Liver (tissue), 8 donors: ENCODE measurements at regions not wholly inside any gene's neighbourhood (a gene's known extent, or its start where the extent isn't known, plus 50 kb on each side); places are given as distances from the start of the nearest gene placed in this dataset.
A peak's percentile ranks its signal among the peaks of the same experiment; 100 is the strongest.

Experiments used
- DNase-seq: peaks from one replicate; pipeline ENCODE4 v3.0.0-alpha.2; 2017; ENCODE audit warnings: low spot score
- H3K27ac ChIP-seq, 2 donors: one replicate each; pipeline ENCODE4 v1.7.0; 2013; ENCODE audit warnings: inconsistent platforms in 2 of 2, low read length in 2 of 2, control low read depth in 1 of 2, low read depth in 1 of 2, mild to moderate bottlenecking in 1 of 2
- H3K27me3 ChIP-seq, 4 donors: one replicate each; pipeline versions ENCODE4 v1.6.1 to v1.7.0; 2013; ENCODE audit warnings: low read length in 3 of 4, inconsistent platforms in 1 of 4, mild to moderate bottlenecking in 1 of 4, moderate library complexity in 1 of 4; ENCODE audit not compliant: control insufficient read depth in 4 of 4, insufficient read depth in 4 of 4
- H3K36me3 ChIP-seq, 4 donors: one replicate each; pipeline versions ENCODE4 v1.6.1 to v1.7.0; 2013; ENCODE audit warnings: low read length in 3 of 4, mild to moderate bottlenecking in 3 of 4, low read depth in 1 of 4, moderate library complexity in 1 of 4; ENCODE audit not compliant: control insufficient read depth in 4 of 4, insufficient read depth in 3 of 4
- H3K4me1 ChIP-seq, 4 donors: one replicate each; pipeline versions ENCODE4 v1.6.1 to v1.7.0; 2013; ENCODE audit warnings: low read length in 3 of 4, mild to moderate bottlenecking in 3 of 4, moderate library complexity in 1 of 4; ENCODE audit not compliant: control insufficient read depth in 4 of 4, insufficient read depth in 4 of 4
- H3K4me3 ChIP-seq, 3 donors: one replicate each; pipeline versions ENCODE4 v1.6.1 to v1.7.0; 2013; ENCODE audit warnings: low read length in 3 of 3, control low read depth in 1 of 3, low read depth in 1 of 3, mild to moderate bottlenecking in 1 of 3
- H3K9ac ChIP-seq, 2 donors: one replicate each; pipeline ENCODE4 v1.7.0; 2013; ENCODE audit warnings: low read length in 2 of 2, mild to moderate bottlenecking in 2 of 2, moderate library complexity in 2 of 2, control low read depth in 1 of 2, low read depth in 1 of 2
- H3K9me3 ChIP-seq, 4 donors: one replicate each; pipeline versions ENCODE4 v1.6.1 to v1.7.0; 2013; ENCODE audit warnings: low read length in 3 of 4; ENCODE audit not compliant: control insufficient read depth in 4 of 4
- EGR1 ChIP-seq, 2 donors: IDR thresholded peaks; 2 replicates each; pipeline ENCODE4 v1.6.1; 2016 to 2018; ENCODE audit warnings: antibody characterized with exemption in 2 of 2, low read depth in 2 of 2
- FOXA1 ChIP-seq: IDR thresholded peaks from 2 replicates; pipeline ENCODE4 v1.6.1; 2016; ENCODE audit warnings: antibody characterized with exemption
- GABPA ChIP-seq, 2 donors: IDR thresholded peaks in 1 of 2; conservative IDR thresholded peaks in 1 of 2; 2 replicates each; pipeline ENCODE4 v1.6.1; 2016; ENCODE audit warnings: antibody characterized with exemption in 2 of 2, mild to moderate bottlenecking in 1 of 2, moderate library complexity in 1 of 2
- HNF4A ChIP-seq, 2 donors: conservative IDR thresholded peaks; 2 replicates each; pipeline ENCODE4 v1.6.1; 2016; ENCODE audit warnings: antibody characterized with exemption in 2 of 2, mild to moderate bottlenecking in 2 of 2
- HNF4G ChIP-seq: IDR thresholded peaks from 2 replicates; pipeline ENCODE4 v1.6.1; 2016; ENCODE audit warnings: antibody characterized with exemption
- JUND ChIP-seq, 2 donors: IDR thresholded peaks; 2 replicates each; pipeline ENCODE4 v1.6.1; 2016; ENCODE audit warnings: antibody characterized with exemption in 2 of 2
- NR2F2 ChIP-seq: IDR thresholded peaks from 2 replicates; pipeline ENCODE4 v1.6.1; 2016; ENCODE audit warnings: antibody characterized with exemption
- RAD21 ChIP-seq, 2 donors: IDR thresholded peaks; 2 replicates each; pipeline ENCODE4 v1.6.1; 2016; ENCODE audit warnings: antibody characterized with exemption in 2 of 2, mild to moderate bottlenecking in 2 of 2
- RXRA ChIP-seq, 2 donors: IDR thresholded peaks; 2 replicates each; pipeline ENCODE4 v1.6.1; 2017 to 2018; ENCODE audit warnings: antibody characterized with exemption in 2 of 2, mild to moderate bottlenecking in 1 of 2
- SP1 ChIP-seq: IDR thresholded peaks from 2 replicates; pipeline ENCODE4 v1.6.1; 2018; ENCODE audit warnings: antibody characterized with exemption, mild to moderate bottlenecking
- TAF1 ChIP-seq: conservative IDR thresholded peaks from 2 replicates; pipeline ENCODE4 v1.6.1; 2016; ENCODE audit warnings: antibody characterized with exemption, mild to moderate bottlenecking
- YY1 ChIP-seq: IDR thresholded peaks from 2 replicates; pipeline ENCODE4 v1.6.1; 2016; ENCODE audit warnings: antibody characterized with exemption, mild to moderate bottlenecking
- WGBS: extraction: QIAGEN DNeasy Blood & Tissue Kit; methylation state at CpG from one replicate; pipeline ENCODE4 v1.1.7; 2013; 5-methylcytosine and 5-hydroxymethylcytosine counted together
- TF ChIP-seq, protein P1 (sequence below): IDR thresholded peaks from 2 replicates; pipeline ENCODE4 v1.6.1; 2016; ENCODE audit warnings: antibody characterized with exemption
- TF ChIP-seq, protein P2 (sequence below): fragments of 150-350 bp; IDR thresholded peaks from 2 replicates; pipeline ENCODE4 v1.5.1; 2017; ENCODE audit warnings: improper control_type of control experiment, low read depth, low read length; ENCODE audit not compliant: missing input control
- TF ChIP-seq, protein P3 (sequence below): IDR thresholded peaks from 2 replicates; pipeline ENCODE4 v1.6.1; 2016; ENCODE audit warnings: antibody characterized with exemption
- TF ChIP-seq, protein P4 (sequence below): IDR thresholded peaks from 2 replicates; pipeline ENCODE4 v1.6.1; 2016; ENCODE audit warnings: antibody characterized with exemption, mild to moderate bottlenecking
- TF ChIP-seq, protein P5 (sequence below): IDR thresholded peaks from 2 replicates; pipeline ENCODE4 v1.6.1; 2016; ENCODE audit warnings: antibody characterized with exemption
- donor health status: healthy.
- donor health status: healthy.
- donor health status: healthy.
- donor health status: healthy.
- donor health status: healthy.

DNA sequence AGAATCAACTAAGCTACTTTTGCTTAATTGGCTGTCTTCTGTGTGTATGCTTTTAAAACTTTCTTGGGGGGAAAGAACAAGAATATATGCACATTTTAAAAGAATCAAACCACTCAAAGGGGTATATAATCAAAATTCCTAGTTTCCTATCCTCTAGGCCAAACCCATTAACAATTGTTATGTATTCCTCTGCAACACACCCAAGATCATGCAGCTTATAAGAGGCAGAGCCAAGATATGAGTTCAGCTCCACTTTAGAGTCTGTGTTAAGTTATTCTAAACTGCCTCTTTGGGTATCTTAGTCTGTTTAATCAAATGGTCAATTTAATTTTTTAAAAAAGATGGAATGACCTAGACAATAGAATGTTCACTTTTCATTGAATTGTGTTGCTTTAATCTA, 326.1 kb upstream of the IL12A start:
- H3K4me1 ChIP-seq: no peaks in the 10 kb centered on the region
- H3K27ac ChIP-seq: no peak overlapping the region
- no peak overlapping the region for H3K9ac ChIP-seq
- H3K9me3 ChIP-seq: peaks cover 0 to 6% (median 4%) of the 10 kb centered on the region in 4 donors
- H3K36me3 ChIP-seq: no peaks in the 10 kb centered on the region
- H3K4me3 ChIP-seq: peak overlapping the region in 1 of 3 donors; percentile 5
- no peak for TF ChIP-seq EGR1 (IDR thresholded peaks at IDR 0.05; ENCODE audit: low read depth in 2 of 2)
- TF ChIP-seq, protein P1, sequence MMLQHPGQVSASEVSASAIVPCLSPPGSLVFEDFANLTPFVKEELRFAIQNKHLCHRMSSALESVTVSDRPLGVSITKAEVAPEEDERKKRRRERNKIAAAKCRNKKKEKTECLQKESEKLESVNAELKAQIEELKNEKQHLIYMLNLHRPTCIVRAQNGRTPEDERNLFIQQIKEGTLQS: no peak
- TF ChIP-seq TAF1: no peak
- no peak for TF ChIP-seq FOXA1
- no peak for TF ChIP-seq NR2F2
- TF ChIP-seq, protein P2, sequence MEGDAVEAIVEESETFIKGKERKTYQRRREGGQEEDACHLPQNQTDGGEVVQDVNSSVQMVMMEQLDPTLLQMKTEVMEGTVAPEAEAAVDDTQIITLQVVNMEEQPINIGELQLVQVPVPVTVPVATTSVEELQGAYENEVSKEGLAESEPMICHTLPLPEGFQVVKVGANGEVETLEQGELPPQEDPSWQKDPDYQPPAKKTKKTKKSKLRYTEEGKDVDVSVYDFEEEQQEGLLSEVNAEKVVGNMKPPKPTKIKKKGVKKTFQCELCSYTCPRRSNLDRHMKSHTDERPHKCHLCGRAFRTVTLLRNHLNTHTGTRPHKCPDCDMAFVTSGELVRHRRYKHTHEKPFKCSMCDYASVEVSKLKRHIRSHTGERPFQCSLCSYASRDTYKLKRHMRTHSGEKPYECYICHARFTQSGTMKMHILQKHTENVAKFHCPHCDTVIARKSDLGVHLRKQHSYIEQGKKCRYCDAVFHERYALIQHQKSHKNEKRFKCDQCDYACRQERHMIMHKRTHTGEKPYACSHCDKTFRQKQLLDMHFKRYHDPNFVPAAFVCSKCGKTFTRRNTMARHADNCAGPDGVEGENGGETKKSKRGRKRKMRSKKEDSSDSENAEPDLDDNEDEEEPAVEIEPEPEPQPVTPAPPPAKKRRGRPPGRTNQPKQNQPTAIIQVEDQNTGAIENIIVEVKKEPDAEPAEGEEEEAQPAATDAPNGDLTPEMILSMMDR: no peak
- TF ChIP-seq HNF4A (conservative IDR thresholded peaks at IDR 0.05): no peak
- TF ChIP-seq RXRA (IDR thresholded peaks at IDR 0.05): no peak
- TF ChIP-seq, protein P3, sequence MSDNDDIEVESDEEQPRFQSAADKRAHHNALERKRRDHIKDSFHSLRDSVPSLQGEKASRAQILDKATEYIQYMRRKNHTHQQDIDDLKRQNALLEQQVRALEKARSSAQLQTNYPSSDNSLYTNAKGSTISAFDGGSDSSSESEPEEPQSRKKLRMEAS: no peak
- TF ChIP-seq, protein P4, sequence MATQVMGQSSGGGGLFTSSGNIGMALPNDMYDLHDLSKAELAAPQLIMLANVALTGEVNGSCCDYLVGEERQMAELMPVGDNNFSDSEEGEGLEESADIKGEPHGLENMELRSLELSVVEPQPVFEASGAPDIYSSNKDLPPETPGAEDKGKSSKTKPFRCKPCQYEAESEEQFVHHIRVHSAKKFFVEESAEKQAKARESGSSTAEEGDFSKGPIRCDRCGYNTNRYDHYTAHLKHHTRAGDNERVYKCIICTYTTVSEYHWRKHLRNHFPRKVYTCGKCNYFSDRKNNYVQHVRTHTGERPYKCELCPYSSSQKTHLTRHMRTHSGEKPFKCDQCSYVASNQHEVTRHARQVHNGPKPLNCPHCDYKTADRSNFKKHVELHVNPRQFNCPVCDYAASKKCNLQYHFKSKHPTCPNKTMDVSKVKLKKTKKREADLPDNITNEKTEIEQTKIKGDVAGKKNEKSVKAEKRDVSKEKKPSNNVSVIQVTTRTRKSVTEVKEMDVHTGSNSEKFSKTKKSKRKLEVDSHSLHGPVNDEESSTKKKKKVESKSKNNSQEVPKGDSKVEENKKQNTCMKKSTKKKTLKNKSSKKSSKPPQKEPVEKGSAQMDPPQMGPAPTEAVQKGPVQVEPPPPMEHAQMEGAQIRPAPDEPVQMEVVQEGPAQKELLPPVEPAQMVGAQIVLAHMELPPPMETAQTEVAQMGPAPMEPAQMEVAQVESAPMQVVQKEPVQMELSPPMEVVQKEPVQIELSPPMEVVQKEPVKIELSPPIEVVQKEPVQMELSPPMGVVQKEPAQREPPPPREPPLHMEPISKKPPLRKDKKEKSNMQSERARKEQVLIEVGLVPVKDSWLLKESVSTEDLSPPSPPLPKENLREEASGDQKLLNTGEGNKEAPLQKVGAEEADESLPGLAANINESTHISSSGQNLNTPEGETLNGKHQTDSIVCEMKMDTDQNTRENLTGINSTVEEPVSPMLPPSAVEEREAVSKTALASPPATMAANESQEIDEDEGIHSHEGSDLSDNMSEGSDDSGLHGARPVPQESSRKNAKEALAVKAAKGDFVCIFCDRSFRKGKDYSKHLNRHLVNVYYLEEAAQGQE: no peak
- DNase-seq: no peak
- H3K27me3 ChIP-seq: no peaks in the 10 kb centered on the region

DNA sequence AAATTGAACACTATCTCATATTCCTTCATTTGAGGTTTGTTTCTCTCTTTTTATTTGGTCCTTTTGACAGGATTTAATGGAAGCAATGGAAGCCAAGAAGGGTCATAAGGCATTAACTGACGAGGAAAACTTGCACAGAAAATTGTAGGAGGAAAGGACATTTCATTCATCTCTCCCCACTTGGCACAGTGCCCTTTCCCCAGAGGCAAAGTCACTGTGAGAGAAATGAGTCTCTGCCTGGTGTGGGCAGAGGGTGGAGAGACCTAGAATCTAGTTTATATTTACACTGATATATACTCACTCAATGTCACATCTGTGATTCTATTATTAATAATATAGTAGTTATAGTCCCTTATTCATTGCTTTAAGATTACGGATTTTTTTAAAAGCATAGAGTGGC, 324.6 kb upstream of the IL12A start:
- peaks cover 0 to 5% (median 2%) of the 10 kb centered on the region in 4 donors for H3K4me1 ChIP-seq
- no peak overlapping the region for H3K27ac ChIP-seq
- no peak overlapping the region for H3K4me3 ChIP-seq
- 80% methylated on average over 2 of the region's 2 CpGs for WGBS
- DNase-seq: no peak
- H3K9me3 ChIP-seq: peaks cover 0 to 6% (median 4%) of the 10 kb centered on the region in 4 donors
- no peaks in the 10 kb centered on the region for H3K36me3 ChIP-seq
- H3K9ac ChIP-seq: no peak overlapping the region
- no peaks in the 10 kb centered on the region for H3K27me3 ChIP-seq
- TF ChIP-seq GABPA (IDR thresholded peaks at IDR 0.05 in 1 of 2, conservative IDR thresholded peaks at IDR 0.05 in 1 of 2) (no peak), HNF4G (no peak), HNF4A (conservative IDR thresholded peaks at IDR 0.05) (no peak), JUND (IDR thresholded peaks at IDR 0.05) (no peak), NR2F2 (no peak), EGR1 (IDR thresholded peaks at IDR 0.05; ENCODE audit: low read depth in 2 of 2) (no peak), FOXA1 (no peak), YY1 (no peak), RAD21 (IDR thresholded peaks at IDR 0.05) (no peak), SP1 (no peak), RXRA (IDR thresholded peaks at IDR 0.05) (no peak), TAF1 (no peak)
- TF ChIP-seq, protein P5, sequence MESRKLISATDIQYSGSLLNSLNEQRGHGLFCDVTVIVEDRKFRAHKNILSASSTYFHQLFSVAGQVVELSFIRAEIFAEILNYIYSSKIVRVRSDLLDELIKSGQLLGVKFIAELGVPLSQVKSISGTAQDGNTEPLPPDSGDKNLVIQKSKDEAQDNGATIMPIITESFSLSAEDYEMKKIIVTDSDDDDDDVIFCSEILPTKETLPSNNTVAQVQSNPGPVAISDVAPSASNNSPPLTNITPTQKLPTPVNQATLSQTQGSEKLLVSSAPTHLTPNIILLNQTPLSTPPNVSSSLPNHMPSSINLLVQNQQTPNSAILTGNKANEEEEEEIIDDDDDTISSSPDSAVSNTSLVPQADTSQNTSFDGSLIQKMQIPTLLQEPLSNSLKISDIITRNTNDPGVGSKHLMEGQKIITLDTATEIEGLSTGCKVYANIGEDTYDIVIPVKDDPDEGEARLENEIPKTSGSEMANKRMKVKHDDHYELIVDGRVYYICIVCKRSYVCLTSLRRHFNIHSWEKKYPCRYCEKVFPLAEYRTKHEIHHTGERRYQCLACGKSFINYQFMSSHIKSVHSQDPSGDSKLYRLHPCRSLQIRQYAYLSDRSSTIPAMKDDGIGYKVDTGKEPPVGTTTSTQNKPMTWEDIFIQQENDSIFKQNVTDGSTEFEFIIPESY: no peak
- TF ChIP-seq, protein P4: no peak
- TF ChIP-seq, protein P1: no peak
- TF ChIP-seq, protein P2: no peak
- TF ChIP-seq, protein P3: no peak
